GM21447 (cell line): ENCODE measurements at regions not wholly inside any gene's neighbourhood (a gene's known extent, or its start where the extent isn't known, plus 50 kb on each side); places are given as distances from the start of the nearest gene placed in this dataset.

Experiments
- ATAC-seq: cut with Tn5 transposase; IDR thresholded peaks from one replicate; pipeline ENCODE4 v1.9.1; 2021; ENCODE audit not compliant: unreplicated experiment

DNA sequence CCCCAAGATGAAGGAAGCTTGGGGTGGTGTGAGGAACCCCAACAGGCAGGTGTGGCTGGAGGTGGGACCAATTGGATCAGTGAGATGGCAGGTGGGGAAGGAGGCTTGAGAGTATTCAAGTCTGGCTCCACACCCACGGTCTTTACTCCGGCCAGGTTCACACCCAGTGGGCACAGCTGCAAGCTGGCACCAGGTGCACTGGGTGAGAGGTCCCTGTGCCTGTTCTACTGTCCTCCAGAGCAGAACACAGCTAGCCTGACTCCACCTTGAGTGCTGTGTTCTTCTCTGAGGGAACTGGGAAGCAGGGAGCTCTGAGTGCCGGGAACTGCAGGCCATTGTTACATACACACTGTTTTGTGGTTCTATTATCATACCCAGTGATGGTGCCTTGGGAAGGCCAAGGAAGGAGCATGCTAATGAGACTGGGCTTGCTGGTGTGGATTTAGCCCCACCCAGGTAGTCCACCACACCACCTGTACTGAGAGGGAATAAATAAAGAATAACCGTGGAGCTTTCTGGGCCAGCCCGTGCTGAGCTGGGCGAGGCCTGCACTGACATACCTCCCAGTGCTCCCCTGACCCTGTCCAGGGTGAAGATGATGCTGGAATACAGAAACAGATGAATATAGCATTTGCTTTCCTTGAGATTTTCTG lies 93.4 kb downstream of the ABHD5 start:
- ATAC-seq: no peak

GRCh38 chr3:43784640-43785011 lies 93.9 kb downstream of the ABHD5 start:
- ATAC-seq: no peak

DNA sequence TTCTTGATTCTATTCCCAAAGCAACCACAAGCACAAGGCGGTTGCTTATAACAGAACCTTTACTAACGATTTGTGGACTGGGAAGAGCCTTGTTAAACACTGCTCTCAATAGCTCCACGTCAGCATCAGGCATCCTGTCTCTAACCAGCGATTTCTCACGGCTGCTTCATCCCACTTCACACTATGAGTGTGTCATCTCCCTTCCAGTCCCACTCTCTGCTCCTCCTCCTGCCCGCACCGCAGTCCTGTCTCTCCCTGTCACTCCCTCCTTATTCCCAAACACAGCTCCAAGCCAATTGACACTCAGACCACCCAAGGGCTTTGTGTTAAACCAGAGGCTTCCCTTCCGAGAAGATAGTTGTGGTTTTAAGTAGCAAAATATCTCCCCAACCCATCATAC lies 94.8 kb downstream of the ABHD5 start:
- ATAC-seq: no peak

- ATAC-seq: no peak
Observed at GRCh38 chr3:43786102-43786501, 95.4 kb downstream of the ABHD5 start.

DNA sequence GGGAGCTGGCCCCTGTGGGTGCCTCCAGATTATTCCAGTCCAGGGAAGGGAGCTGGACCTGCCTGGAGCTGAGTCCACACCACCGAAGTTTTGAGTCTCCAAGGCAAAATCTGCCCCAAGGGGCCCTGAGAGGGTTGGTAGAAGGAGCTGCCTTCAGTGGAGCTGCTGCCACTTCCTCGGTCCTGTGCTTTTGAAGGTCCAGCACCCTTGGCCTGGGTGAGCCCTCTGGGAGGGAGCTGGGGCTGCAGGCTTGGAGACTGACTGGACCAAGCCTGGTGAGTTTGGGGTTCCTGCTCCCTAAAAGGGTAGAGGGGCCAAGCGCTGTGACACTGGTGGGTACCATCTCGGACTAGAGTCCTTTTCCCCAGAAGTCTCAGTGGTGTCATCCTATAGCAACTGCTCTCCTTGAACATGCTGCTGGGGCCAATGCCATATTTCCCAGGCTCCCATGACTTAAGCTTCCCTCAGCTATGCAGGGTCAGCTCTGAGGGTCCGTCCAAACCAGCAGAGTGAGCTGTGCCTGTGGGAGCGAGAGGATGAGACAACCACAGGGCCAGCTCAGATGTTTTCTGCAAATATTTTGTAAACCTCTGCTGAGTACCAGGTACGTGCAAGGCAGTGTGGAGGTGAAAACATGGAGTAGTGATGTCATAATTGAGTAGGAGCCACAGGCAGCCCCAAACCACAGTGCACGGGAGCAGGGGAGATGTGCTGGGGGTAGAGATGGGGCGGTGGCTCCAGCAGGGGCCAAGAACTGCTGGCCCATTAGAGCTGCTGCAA lies 96.0 kb downstream of the ABHD5 start:
- no peak for ATAC-seq

- no peak for ATAC-seq
Observed at GRCh38 chr3:43787330-43787729, 96.6 kb downstream of the ABHD5 start.

- no peak for ATAC-seq
Observed at GRCh38 chr3:43789028-43789427, 98.3 kb downstream of the ABHD5 start.

DNA sequence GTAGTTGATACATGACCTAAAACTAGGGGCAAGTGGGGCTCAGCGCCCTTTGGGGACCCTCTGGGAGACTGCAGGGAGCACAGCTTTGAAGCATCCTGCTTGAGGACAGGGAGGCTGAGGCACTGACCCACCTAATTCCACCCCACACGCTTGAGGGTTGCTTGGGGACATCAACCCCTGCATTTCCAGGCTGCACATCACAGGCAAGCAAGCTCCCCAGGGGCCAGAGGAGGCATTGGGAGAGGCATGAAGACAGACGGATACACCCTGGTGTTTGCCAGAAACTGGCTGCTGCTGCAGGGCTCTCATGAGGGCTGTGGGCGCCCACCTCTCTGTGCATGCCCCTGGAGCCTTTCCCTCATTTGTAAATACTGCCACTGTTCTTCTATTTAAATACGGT lies 99.3 kb downstream of the ABHD5 start:
- ATAC-seq: no peak

DNA sequence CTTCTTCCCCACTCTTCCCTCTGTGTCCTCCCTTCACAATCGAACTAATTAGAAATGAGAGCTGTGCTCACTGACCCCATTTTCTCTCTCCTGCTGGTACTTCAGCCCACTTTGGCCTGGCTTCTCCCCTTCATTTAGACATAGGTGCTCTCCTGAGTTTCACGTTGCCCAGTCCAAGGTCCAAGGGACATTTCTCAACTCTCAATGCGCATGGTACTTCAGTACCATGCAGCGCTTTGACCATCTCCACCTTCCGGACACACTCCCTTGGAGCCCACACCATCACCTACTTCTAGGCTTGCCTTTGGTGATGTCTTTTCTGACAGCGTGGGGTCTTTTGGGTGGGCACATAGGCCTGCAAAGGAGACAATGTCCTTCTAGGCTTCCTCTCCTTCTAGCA lies 99.7 kb downstream of the ABHD5 start:
- no peak for ATAC-seq

DNA sequence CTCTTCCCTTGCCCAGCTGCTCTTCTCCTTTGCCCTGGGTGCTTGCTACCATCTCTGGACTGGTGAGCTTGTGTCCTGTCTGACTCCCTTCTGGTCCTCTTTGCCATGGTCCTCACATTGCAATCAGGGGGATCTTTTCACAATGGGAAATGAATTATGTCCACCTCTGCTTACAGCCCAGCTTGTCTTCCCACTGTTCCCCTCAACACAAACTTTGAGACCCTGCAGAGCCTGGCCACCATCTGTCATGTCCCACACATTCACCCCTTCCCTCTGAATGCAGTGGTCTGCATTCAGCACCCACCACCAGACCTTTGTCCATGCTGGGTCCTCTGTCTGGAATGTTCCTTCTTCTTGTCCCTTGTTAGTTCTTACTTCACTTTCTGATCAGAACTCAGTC lies 100.5 kb downstream of the ABHD5 start:
- ATAC-seq: no peak

DNA sequence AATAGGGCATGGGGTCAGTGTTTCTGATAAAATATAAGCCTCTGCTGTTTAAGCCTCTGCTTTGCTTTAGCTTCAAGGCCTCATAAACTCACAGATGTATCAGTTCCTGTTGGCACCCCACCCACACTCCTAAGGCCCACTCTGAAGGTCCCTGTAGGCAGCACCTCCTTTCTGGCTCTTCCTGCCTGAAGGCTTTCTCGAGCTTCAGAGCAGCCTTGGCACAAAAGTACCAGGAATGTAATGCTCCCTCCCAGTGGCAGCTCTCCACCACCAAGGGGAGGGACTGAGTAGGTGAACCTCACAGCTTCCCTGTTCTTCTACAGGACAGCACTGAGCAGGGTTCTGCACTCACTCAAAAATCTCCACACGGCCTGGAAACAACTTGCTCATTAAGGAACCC lies 102.2 kb downstream of the ABHD5 start:
- no peak for ATAC-seq

GRCh38 chr3:43793648-43794372 lies 103.1 kb downstream of the ABHD5 start:
- ATAC-seq: no peak

DNA sequence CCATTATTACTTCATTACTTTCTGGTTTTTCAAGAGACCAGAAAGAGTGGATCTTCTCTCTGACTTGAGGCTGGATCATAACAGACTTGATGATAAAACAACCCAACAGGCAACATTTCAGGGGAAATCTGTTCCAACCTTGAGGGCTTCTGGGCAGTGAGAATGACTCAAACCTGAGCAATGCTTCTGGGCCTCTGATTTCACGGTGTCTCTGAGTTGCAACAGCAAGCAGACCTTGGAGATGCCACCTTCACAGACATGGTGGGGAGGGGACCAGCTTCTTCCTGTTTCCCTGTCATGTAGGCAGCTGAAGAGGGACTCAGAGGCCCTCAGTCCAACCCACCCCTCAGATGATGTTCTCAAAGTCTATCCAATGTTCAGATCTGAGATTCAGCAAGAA lies 104.0 kb downstream of the ABHD5 start:
- ATAC-seq: no peak

DNA sequence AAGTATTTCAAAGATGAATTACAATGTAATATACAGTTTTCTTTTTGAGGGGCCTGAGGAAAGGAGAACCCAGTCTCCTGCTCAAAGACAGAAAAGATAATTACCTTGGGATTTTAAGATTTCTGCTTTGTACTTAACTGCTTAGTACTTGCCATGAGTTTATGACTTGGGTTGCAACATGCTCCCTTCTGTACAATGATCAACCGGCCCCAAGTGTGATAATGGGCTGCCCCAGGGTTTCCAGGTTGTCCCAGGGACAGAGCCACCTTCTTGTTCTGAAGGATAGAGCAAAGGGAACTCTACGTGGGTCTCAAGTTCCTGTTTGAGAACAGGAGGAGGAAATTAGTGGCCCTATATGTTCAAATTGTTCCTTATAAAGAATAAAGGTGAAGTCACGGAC lies 104.8 kb downstream of the ABHD5 start:
- no peak for ATAC-seq

DNA sequence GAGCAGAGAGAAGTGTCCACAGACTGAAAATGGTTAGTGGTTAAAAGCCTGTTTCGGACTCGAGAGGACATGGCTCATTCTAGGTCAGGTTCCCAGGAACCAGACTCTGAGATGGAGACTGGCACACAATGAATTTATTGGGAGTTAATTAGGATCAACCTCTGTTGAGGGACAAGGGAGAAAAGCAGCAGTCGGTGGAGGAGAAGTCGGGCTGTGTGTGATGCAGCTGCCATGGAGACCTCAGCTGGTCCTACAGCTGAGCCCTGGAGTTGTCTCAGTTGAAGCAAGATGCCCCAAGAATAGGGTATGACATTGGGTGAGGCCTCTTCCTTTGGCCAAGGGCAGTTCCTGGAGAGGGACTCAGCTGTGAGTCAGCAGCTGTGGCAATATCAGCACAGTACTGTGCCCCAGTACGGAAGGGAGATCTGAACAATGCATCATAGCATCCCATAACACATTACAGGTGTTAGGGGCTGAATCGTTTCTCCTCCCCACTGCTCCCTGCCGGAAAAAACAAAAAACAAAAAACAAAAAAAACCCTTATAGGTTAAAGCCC lies 105.4 kb downstream of the ABHD5 start:
- ATAC-seq: no peak

GRCh38 chr3:43797794-43798193 lies 107.1 kb downstream of the ABHD5 start:
- ATAC-seq: no peak

DNA sequence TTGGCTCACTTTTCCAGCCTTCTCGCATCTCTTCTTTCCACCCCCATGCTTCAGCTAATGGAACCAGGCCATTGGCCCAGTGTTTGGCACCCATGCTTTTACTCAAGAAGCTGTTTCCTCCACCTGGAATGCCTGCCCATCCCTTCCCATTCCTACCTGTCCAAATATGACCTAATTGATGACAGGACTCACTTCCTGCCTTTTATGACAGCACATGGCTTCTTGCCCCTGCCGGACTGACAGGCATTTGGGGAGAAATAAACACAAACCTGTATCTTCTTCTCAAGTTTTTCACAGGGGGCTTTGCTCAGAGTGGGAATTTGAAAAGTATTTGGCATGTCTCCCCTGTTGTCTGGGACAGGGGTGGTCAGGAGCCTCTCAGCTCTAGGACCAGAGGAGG lies 120.1 kb downstream of the ABHD5 start:
- no peak for ATAC-seq

DNA sequence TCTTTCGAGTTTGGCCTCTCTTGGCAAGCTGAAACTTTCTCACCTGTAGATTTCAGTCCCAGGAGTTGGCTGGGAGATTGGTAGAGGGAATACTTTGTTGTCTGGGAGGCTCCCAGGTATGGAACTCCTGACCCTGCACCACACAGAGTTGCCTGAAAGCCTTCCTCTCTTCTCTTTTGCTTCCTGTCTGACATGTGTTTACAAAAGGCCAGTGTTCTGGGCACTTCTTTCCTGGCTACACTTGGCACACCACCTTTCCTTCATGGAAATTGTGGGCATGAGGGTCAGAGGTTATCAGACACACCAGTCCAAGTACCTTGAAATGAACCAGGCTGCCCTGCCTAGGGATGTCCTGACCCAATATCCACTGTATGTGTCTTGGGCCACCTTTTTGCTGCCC lies 123.7 kb downstream of the ABHD5 start:
- ATAC-seq: no peak

DNA sequence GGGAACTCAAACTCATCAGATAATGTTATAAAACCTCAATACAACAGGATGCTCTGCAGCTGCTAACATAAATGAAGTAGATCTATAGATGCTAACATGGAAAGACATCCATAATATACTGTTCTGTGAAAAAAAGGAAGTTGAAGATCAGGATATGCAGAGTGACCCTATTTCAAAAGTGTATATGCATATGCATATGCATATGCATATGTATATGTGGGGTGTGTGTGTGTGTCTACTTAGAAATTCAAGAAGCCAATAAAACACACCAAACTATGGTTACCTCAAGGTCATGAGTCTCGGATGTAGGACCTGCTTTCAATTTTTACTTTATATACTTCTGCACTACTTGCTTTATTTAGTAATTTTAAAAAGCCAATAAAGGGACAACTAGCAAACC lies 125.6 kb downstream of the ABHD5 start:
- ATAC-seq: no peak

DNA sequence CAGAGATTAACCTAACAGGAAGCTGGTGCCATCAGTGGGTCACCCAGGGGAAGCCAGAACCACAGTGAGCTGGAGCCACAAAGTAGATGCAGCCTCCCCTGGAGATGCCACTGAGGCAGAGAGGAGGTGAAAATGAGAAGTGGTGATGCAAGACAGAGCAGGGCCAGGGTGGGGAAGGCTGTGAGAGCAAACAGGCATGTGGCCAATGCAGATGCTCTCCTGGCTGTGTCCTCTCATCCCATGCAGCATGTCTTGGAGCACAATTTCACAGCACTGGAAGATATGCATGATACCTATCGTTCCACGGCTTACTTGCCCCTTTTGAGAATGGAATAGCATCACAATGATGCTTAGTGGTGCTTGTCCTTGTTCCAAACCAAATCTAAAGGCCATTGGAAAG lies 126.3 kb downstream of the ABHD5 start:
- no peak for ATAC-seq

GRCh38 chr3:43817825-43818224 lies 127.1 kb downstream of the ABHD5 start:
- ATAC-seq: no peak

DNA sequence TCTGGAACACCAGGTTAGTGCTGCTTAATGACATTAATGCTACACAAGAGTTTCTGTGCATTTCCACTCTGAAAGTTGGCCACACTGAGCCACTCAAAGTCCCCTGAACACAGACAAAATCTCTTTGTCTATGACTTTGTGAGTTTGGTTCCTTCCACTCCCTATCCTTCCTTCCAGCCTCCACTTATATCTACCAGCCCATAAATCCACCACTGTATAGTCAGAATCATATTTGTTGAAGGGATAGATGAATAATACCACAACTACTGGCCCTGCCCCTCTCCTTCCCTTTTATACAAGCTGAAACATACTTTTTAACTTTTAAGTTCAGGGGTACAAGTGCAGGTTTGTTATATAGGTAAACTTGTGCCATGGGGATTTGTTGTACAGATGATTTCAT lies 127.5 kb downstream of the ABHD5 start:
- no peak for ATAC-seq
